GM10266 (cell line): ENCODE measurements at regions not wholly inside any gene's neighbourhood (a gene's known extent, or its start where the extent isn't known, plus 50 kb on each side); places are given as distances from the start of the nearest gene placed in this dataset.

Source experiments
- DNase-seq: peaks from one replicate; pipeline ENCODE4 v3.0.0; 2012; ENCODE audit errors: extremely low spot score
- CTCF ChIP-seq: IDR thresholded peaks from 2 replicates; pipeline ENCODE4 v1.5.1; 2012; ENCODE audit warnings: mild to moderate bottlenecking, low read depth; ENCODE audit not compliant: control insufficient read depth, insufficient read depth; ENCODE audit errors: missing control alignments

GRCh38 chr9:82546136-82546535 is 516.8 kb downstream of the RASEF start:
- no peak for DNase-seq
- no peak for TF ChIP-seq CTCF

- TF ChIP-seq CTCF: no peak
- DNase-seq: no peak
Observed at GRCh38 chr9:82547995-82548394, 514.9 kb downstream of the RASEF start.

GRCh38 chr9:82549174-82549821 is 513.6 kb downstream of the RASEF start:
- TF ChIP-seq CTCF: no peak
- DNase-seq: no peak

GRCh38 chr9:82552784-82553183 is 510.2 kb downstream of the RASEF start:
- DNase-seq: no peak
- no peak for TF ChIP-seq CTCF

DNA sequence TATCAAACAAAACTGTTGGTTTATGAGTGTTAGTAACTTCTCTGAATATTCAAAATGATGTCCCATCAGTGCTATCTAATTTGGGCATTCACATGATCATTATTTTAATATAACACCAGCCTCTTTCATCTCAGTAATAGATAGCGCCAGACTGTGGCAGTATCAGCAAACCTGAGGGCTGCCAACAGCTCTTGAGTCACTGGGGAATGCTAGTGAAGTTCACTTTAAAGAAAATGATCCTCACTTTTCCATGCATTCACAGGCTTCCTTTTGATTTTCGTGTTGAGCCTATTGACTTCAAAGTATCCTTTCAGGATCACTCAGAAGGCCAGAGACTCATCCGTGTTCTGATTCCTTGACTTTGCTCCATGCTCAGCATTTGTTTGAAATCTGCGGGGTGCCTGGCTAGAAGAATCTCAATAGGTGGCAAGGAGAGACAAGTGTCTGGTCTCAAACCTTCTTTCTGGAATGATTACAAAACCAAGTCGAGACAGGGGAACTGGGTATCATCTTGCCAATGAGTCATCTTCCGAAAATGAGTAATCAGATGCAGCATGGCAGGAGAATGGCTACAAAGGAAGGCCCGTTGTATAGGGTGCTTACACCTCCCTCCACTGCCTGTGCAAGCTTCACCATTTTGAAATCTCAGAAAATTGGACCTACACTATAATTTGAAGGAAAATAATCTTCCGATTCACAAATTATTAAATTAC is 509.1 kb downstream of the RASEF start:
- no peak for TF ChIP-seq CTCF
- no peak for DNase-seq

- no peak for DNase-seq
- no peak for TF ChIP-seq CTCF
Observed at GRCh38 chr9:82554381-82554780, 508.6 kb downstream of the RASEF start.

GRCh38 chr9:82555031-82555430 is 507.9 kb downstream of the RASEF start:
- no peak for TF ChIP-seq CTCF
- no peak for DNase-seq
